ENCODE measurements at regions not wholly inside any gene's neighbourhood (a gene's known extent, or its start where the extent isn't known, plus 50 kb on each side); places are given as distances from the start of the nearest gene placed in this dataset.

- no peaks in the 10 kb centered on the region for H4K20me1 ChIP-seq (replicated peaks; ENCODE audit: control insufficient read depth, extremely low read depth, insufficient read depth, low read length)
- H3K4me3 ChIP-seq (replicated peaks in 1 of 3; ENCODE audit: insufficient read depth in 1 of 3, low read depth in 1 of 3, low read length in 3 of 3): no peak overlapping the region
- no peak overlapping the region for H3K9ac ChIP-seq (replicated peaks; ENCODE audit: extremely low read depth, insufficient read depth, low read length)
- no peaks in the 10 kb centered on the region for H3K9me3 ChIP-seq (replicated peaks; ENCODE audit: control insufficient read depth, insufficient read depth, low read length)
- H3K79me2 ChIP-seq (ENCODE audit: control insufficient read depth, insufficient read depth, low read length): no peaks in the 10 kb centered on the region
- no peaks in the 10 kb centered on the region for H3K4me1 ChIP-seq (ENCODE audit: control insufficient read depth, extremely low read depth, insufficient read depth, low read length)
- ChIA-PET CTCF (no interaction called here), POLR2A (no interaction called here)
- DNase-seq (ENCODE audit: low read depth, low spot score): no peak
- no peak overlapping the region for H2AFZ ChIP-seq (ENCODE audit: low read depth, low read length)
- FAIRE-seq: no peak
- H3K27ac ChIP-seq (ENCODE audit: insufficient read depth, low read depth, low read length): no peak overlapping the region
- intact Hi-C loops (cut with micrococcal nuclease): no loop called here
- no TSS peak for BruUV-seq (replicated peaks)
- TF ChIP-seq POLR2AphosphoS5 (IDR thresholded peaks at IDR 0.05; ENCODE audit: insufficient read depth, low read depth, low read length): no peak
- TF ChIP-seq MAX (IDR thresholded peaks at IDR 0.05; ENCODE audit: insufficient read depth, insufficient read length): no peak
- no peak for TF ChIP-seq POLR2A (IDR thresholded peaks at IDR 0.05; ENCODE audit: low read depth, low read length)
- no peak for TF ChIP-seq EZH2 (IDR thresholded peaks at IDR 0.05; ENCODE audit: borderline replicate concordance, low read depth, low read length, severe bottlenecking)
- TF ChIP-seq FOS (IDR thresholded peaks at IDR 0.05; ENCODE audit: borderline replicate concordance, insufficient read depth, low read length): no peak
- no peak for TF ChIP-seq JUN (IDR thresholded peaks at IDR 0.05; ENCODE audit: borderline replicate concordance, insufficient read depth, insufficient read length, low read depth)
- TF ChIP-seq GATA2 (IDR thresholded peaks at IDR 0.05; ENCODE audit: insufficient read depth, insufficient read length, low read depth, low read length): no peak
- TF ChIP-seq MYC (IDR thresholded peaks at IDR 0.05; ENCODE audit: low read depth, low read length): no peak
- no peak for TF ChIP-seq CTCF (IDR thresholded peaks at IDR 0.05; ENCODE audit: extremely low read depth in 1 of 2, insufficient read depth in 1 of 2, low read depth in 1 of 2, low read length in 2 of 2)
- H3K4me2 ChIP-seq (ENCODE audit: insufficient read depth, low read length): no peak overlapping the region
- no peaks in the 10 kb centered on the region for H3K27me3 ChIP-seq (ENCODE audit: control insufficient read depth in 2 of 2, insufficient read depth in 2 of 2, low read length in 2 of 2)
- no peaks in the 10 kb centered on the region for H3K9me1 ChIP-seq (replicated peaks; ENCODE audit: control insufficient read depth, extremely low read depth, insufficient read depth, low read length)
- no peaks in the 10 kb centered on the region for H3K36me3 ChIP-seq (ENCODE audit: control insufficient read depth in 2 of 2, extremely low read depth in 1 of 2, insufficient read depth in 2 of 2, low read length in 2 of 2)
- dilution Hi-C loops (cut with MboI; ENCODE audit: extremely low pct_ligation_motif_present, low sequenced_read_pairs): no loop called here
Observed at GRCh38 chr3:67739851-67740250, 85.4 kb upstream of the SUCLG2 start.

All from endothelial cell of umbilical vein (primary cell).